ENCODE measurements at regions not wholly inside any gene's neighbourhood (a gene's known extent, or its start where the extent isn't known, plus 50 kb on each side); places are given as distances from the start of the nearest gene placed in this dataset.

- Histone ChIP-seq H3K36me3 (ENCODE audit: insufficient read depth, low read length) (no peaks in the 10 kb centered on the region), H3K9me3 (ENCODE audit: low read length) (no peaks in the 10 kb centered on the region), H3K27me3 (ENCODE audit: insufficient read depth, low read length, poor library complexity, severe bottlenecking) (no peaks in the 10 kb centered on the region), H3K27ac (ENCODE audit: low read depth, low read length) (no peak overlapping the region), H3K4me1 (ENCODE audit: insufficient read depth, low read length) (no peaks in the 10 kb centered on the region), H3K4me3 (ENCODE audit: low read length) (no peak overlapping the region)
- CTCF ChIA-PET: no interaction called here
- peaks cover 0 to 5% (median 0%) of the 10 kb centered on the region in 5 donors for H3K9me3 Mint-ChIP-seq
- H3K27me3 Mint-ChIP-seq: peaks cover 0 to 4% of the 10 kb centered on the region in 2 donors
- POLR2A ChIA-PET: no interaction called here
- no peak overlapping the region for H3K4me3 Mint-ChIP-seq
- peaks cover 0 to 8% (median 5%) of the 10 kb centered on the region in 3 donors for H3K36me3 Mint-ChIP-seq
- H3K4me1 Mint-ChIP-seq: no peaks in the 10 kb centered on the region
- DNase-seq: no peak
- H3K27ac Mint-ChIP-seq: no peak overlapping the region
These were observed 52.7 kb upstream of the HERPUD2 start for GRCh38 chr7:35747611-35748010.

GRCh38 chr7:35748371-35748770 is 52.5 kb upstream of the SEPTIN7 start:
- Mint-ChIP-seq H3K4me3 (no peak overlapping the region), H3K36me3 (peaks cover 0 to 8% (median 5%) of the 10 kb centered on the region in 3 donors), H3K27ac (no peak overlapping the region), H3K27me3 (peaks cover 0 to 4% of the 10 kb centered on the region in 2 donors), H3K4me1 (no peaks in the 10 kb centered on the region), H3K9me3 (peaks cover 0 to 5% (median 0%) of the 10 kb centered on the region in 5 donors)
- POLR2A ChIA-PET: no interaction called here
- Histone ChIP-seq H3K4me3 (ENCODE audit: low read length) (no peak overlapping the region), H3K4me1 (ENCODE audit: insufficient read depth, low read length) (no peaks in the 10 kb centered on the region), H3K36me3 (ENCODE audit: insufficient read depth, low read length) (no peaks in the 10 kb centered on the region), H3K9me3 (ENCODE audit: low read length) (no peaks in the 10 kb centered on the region), H3K27me3 (ENCODE audit: insufficient read depth, low read length, poor library complexity, severe bottlenecking) (no peaks in the 10 kb centered on the region), H3K27ac (ENCODE audit: low read depth, low read length) (no peak overlapping the region)
- CTCF ChIA-PET: no interaction called here
- no peak for DNase-seq

GRCh38 chr7:35749556-35749955 is 51.3 kb upstream of the SEPTIN7 start:
- Histone ChIP-seq H3K4me1 (ENCODE audit: insufficient read depth, low read length) (no peaks in the 10 kb centered on the region), H3K9me3 (ENCODE audit: low read length) (no peaks in the 10 kb centered on the region), H3K27me3 (ENCODE audit: insufficient read depth, low read length, poor library complexity, severe bottlenecking) (no peaks in the 10 kb centered on the region), H3K36me3 (ENCODE audit: insufficient read depth, low read length) (no peaks in the 10 kb centered on the region), H3K4me3 (ENCODE audit: low read length) (no peak overlapping the region), H3K27ac (ENCODE audit: low read depth, low read length) (no peak overlapping the region)
- Mint-ChIP-seq H3K27ac (no peak overlapping the region), H3K4me1 (no peaks in the 10 kb centered on the region), H3K4me3 (no peak overlapping the region), H3K9me3 (no peaks in the 10 kb centered on the region), H3K36me3 (peaks cover 0 to 8% (median 2%) of the 10 kb centered on the region in 3 donors), H3K27me3 (peaks cover 0 to 4% of the 10 kb centered on the region in 2 donors)
- POLR2A ChIA-PET: no interaction called here
- CTCF ChIA-PET: interaction anchor here (1.5 kb wide), 1 partner anchor 24 kb away, joined by 4 read pairs; no protein-coding TSS in a partner anchor
- DNase-seq: no peak

Measured in CD8-positive, alpha-beta memory T cell (primary cell).